ENCODE measurements at regions not wholly inside any gene's neighbourhood (a gene's known extent, or its start where the extent isn't known, plus 50 kb on each side); places are given as distances from the start of the nearest gene placed in this dataset.

DNA sequence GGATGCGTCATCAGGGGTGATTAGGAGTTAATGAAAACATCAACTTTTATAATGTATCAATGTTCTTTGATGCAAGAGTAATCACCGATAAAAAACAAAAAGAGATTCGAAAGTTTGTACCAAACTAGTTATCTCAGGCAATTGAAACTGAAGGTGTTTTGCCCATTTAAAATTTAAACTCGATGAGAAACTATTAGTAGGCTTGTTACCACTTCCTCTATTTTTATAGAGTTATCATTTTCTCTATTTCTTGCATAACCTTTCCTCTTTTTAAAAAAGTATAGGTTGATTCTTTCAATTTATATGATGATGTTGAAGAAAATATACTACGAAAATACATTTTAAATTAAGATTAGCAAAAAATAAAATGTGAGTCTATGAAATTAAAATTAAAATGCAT is 597.3 kb upstream of the POT1 start:
- no peaks in the 10 kb centered on the region for H3K9me3 ChIP-seq (ENCODE audit: control insufficient read depth, low read length, poor library complexity, severe bottlenecking)
- H3K4me1 Mint-ChIP-seq = no peaks in the 10 kb centered on the region
- no peak overlapping the region for H3K27ac Mint-ChIP-seq
- DNase-seq = no peak
- ATAC-seq = no peak
- no peaks in the 10 kb centered on the region for H3K27me3 Mint-ChIP-seq
- no peaks in the 10 kb centered on the region for H3K36me3 Mint-ChIP-seq (ENCODE audit: low read depth)
- H3K4me3 Mint-ChIP-seq = no peak overlapping the region

DNA sequence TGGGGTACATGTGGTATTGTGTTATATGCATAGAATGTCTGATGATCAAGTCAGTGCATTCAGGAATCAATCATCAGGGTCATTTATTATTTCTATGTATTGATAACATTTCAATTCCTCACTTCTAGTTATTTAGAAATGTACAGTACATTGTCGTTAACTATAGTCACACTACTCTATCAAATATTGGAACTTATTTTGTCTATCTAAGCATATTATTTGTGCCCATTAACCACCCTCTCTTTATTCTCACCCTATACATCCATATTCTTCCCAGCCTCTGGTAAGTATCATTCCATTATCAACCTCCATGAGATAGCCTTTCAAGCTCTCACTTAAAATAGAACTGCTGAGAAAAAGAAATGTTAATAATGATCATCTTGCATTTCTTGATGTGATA is 596.5 kb upstream of the POT1 start:
- no peaks in the 10 kb centered on the region for H3K27me3 Mint-ChIP-seq
- no peak overlapping the region for H3K27ac Mint-ChIP-seq
- DNase-seq = no peak
- H3K9me3 ChIP-seq (ENCODE audit: control insufficient read depth, low read length, poor library complexity, severe bottlenecking) = no peaks in the 10 kb centered on the region
- H3K36me3 Mint-ChIP-seq (ENCODE audit: low read depth) = no peaks in the 10 kb centered on the region
- no peak overlapping the region for H3K4me3 Mint-ChIP-seq
- H3K4me1 Mint-ChIP-seq = no peaks in the 10 kb centered on the region
- ATAC-seq = no peak

DNA sequence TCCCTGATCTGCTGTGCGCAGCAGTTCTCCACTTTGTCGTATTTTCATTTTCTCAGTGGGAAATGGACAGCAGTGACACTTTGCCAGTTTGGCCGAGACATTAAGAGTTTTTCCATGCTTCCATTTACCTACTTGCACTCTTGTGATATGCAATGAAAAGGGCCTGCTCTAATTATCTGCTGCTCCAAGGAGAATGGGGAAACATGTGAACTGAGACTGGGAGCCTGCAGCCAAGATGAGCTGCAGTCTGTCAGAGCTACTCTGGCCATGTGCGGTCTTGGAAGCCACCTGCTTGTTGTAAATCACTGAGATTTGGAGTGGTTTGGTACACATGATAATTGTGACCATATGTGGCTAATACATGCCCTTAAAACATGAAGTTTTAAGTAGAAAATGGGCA is 586.6 kb upstream of the POT1 start:
- ATAC-seq (no peak), DNase-seq (no peak)
- H3K9me3 ChIP-seq (ENCODE audit: control insufficient read depth, low read length, poor library complexity, severe bottlenecking) = no peaks in the 10 kb centered on the region
- H3K27ac Mint-ChIP-seq = no peak overlapping the region
- H3K36me3 Mint-ChIP-seq (ENCODE audit: low read depth) = no peaks in the 10 kb centered on the region
- H3K4me1 Mint-ChIP-seq = no peaks in the 10 kb centered on the region
- H3K27me3 Mint-ChIP-seq = no peaks in the 10 kb centered on the region
- H3K4me3 Mint-ChIP-seq = no peak overlapping the region

DNA sequence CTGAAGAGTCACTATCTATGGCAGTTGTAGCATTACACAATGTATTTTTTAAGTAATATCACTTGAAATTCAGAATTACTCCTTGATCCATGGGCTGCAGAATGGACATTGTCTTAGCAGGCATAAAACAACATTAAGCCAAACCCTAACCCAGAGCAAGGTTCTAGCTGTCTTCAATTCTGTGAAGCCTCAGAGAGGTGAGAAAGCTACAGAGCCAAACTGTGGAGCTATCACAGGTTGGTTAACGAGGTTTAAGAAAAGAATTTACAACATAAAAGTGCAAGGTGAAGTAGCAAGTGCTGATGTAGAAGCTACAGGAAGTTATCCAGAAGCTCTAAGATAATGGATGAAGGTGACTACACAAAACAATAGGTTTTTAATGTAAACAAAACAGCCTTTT is 582.7 kb upstream of the POT1 start:
- ATAC-seq (no peak), DNase-seq (no peak)
- no peaks in the 10 kb centered on the region for H3K36me3 Mint-ChIP-seq (ENCODE audit: low read depth)
- H3K27ac Mint-ChIP-seq = no peak overlapping the region
- H3K9me3 ChIP-seq (ENCODE audit: control insufficient read depth, low read length, poor library complexity, severe bottlenecking) = no peaks in the 10 kb centered on the region
- no peak overlapping the region for H3K4me3 Mint-ChIP-seq
- H3K4me1 Mint-ChIP-seq = no peaks in the 10 kb centered on the region
- H3K27me3 Mint-ChIP-seq = no peaks in the 10 kb centered on the region

DNA sequence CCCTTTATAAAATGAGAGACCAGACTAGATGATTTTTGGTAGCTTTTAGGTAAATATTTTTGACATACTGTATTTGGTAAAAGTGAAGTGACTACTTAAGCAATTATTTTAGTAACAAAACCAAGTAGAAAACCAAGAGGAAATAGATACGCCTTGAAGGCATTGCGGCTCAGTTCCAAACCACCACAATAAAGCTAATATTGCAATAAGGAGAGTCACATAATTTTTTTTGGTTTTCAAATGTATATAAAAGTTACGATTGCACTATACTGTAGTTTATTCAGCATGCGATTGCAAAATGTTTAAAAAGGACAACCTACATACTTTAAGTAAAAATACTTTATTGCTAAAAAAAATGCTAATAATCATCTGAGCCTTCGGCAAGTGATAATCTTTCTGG is 581.7 kb upstream of the POT1 start:
- Mint-ChIP-seq H3K36me3 (ENCODE audit: low read depth) (no peaks in the 10 kb centered on the region), H3K27ac (no peak overlapping the region), H3K4me1 (no peaks in the 10 kb centered on the region), H3K27me3 (no peaks in the 10 kb centered on the region), H3K4me3 (no peak overlapping the region)
- H3K9me3 ChIP-seq (ENCODE audit: control insufficient read depth, low read length, poor library complexity, severe bottlenecking) = no peaks in the 10 kb centered on the region
- no peak for DNase-seq
- no peak for ATAC-seq

DNA sequence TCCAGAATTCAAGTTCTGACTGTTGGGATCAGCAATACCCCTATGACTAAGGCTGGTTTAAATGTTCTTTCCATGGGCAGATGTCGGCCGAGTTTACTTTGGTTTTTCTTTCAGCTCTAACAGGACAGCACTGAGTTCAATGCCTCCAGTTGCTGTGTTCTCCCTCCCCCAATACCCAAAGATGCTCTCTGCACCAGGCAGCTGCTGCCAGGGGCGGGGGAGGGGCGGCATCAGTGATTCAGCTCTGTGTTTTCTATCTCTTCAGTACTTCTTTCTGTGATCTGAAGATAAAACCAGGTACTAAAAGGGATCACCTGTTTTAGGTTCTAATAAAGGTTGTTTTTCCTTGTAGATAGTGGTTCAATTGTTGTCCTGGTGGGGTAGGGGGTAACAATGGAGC is 576.7 kb upstream of the POT1 start:
- no peaks in the 10 kb centered on the region for H3K9me3 ChIP-seq (ENCODE audit: control insufficient read depth, low read length, poor library complexity, severe bottlenecking)
- ATAC-seq (no peak), DNase-seq (no peak)
- Mint-ChIP-seq H3K4me1 (no peaks in the 10 kb centered on the region), H3K27ac (no peak overlapping the region), H3K27me3 (no peaks in the 10 kb centered on the region), H3K4me3 (no peak overlapping the region), H3K36me3 (ENCODE audit: low read depth) (no peaks in the 10 kb centered on the region)

DNA sequence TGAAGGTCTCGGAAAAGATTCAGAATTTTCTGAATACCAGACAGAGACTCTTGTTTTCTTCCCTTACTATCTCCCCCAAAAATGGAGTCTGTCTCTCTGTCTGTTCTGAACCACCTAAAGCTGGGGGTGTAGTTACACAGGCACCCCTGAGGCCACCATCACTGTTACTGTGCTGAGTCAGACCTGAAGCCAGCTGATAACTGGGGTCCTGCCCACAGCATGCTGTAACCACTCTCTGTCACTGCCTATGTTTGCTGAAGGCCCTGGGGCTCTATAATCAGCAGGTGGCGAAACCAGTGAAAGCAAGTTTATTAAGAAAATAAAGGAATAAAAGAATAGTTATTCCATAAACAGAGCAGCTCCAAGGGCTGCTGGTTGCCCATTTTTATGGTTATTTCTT is 575.2 kb upstream of the POT1 start:
- Mint-ChIP-seq H3K36me3 (ENCODE audit: low read depth) (no peaks in the 10 kb centered on the region), H3K4me1 (no peaks in the 10 kb centered on the region), H3K4me3 (no peak overlapping the region), H3K27me3 (no peaks in the 10 kb centered on the region), H3K27ac (no peak overlapping the region)
- ATAC-seq (no peak), DNase-seq (no peak)
- no peaks in the 10 kb centered on the region for H3K9me3 ChIP-seq (ENCODE audit: control insufficient read depth, low read length, poor library complexity, severe bottlenecking)

DNA sequence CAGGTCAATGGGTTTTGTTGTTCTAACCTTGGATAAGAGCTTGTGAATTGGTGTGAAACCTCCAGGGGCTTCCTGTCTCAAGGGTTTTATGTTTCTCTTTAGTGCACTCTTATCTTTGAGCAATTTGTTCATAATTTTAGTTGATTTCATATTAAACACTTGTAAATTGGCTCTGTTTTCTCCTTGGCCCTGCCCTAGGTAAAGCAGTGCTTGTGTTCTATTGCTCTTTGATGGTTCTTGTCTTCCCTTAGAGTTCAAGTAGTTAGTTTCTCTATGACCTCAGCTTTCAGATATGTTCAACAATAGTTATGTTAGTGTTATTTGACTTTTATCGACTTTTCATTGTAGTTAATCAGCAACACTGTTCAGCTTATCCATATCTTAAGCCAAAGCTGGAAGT is 566.4 kb upstream of the POT1 start:
- DNase-seq (no peak), ATAC-seq (no peak)
- Mint-ChIP-seq H3K27ac (no peak overlapping the region), H3K36me3 (ENCODE audit: low read depth) (no peaks in the 10 kb centered on the region), H3K4me1 (no peaks in the 10 kb centered on the region), H3K4me3 (no peak overlapping the region), H3K27me3 (no peaks in the 10 kb centered on the region)
- H3K9me3 ChIP-seq (ENCODE audit: control insufficient read depth, low read length, poor library complexity, severe bottlenecking) = no peaks in the 10 kb centered on the region

DNA sequence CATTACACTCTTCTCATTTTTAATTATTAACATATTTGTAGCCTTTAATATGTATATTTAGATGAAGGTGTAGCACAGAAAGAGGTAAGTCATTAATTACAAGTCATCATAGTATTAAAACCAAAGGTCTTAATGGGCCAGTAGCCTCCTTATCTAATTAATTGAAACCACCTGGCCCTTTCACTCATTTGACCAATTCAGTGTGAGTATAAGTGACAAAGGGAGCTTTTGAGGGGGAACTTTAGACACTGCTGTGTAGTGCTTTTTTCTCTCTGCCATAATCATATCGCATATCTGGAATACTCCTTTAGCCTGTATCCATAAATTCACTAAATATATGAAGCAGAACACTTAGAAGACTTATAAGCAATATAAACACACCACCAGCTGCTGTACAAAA is 562.9 kb upstream of the POT1 start:
- H3K4me1 Mint-ChIP-seq = no peaks in the 10 kb centered on the region
- H3K4me3 Mint-ChIP-seq = no peak overlapping the region
- ATAC-seq (no peak), DNase-seq (no peak)
- no peak overlapping the region for H3K27ac Mint-ChIP-seq
- H3K27me3 Mint-ChIP-seq = no peaks in the 10 kb centered on the region
- H3K36me3 Mint-ChIP-seq (ENCODE audit: low read depth) = no peaks in the 10 kb centered on the region
- no peaks in the 10 kb centered on the region for H3K9me3 ChIP-seq (ENCODE audit: control insufficient read depth, low read length, poor library complexity, severe bottlenecking)

DNA sequence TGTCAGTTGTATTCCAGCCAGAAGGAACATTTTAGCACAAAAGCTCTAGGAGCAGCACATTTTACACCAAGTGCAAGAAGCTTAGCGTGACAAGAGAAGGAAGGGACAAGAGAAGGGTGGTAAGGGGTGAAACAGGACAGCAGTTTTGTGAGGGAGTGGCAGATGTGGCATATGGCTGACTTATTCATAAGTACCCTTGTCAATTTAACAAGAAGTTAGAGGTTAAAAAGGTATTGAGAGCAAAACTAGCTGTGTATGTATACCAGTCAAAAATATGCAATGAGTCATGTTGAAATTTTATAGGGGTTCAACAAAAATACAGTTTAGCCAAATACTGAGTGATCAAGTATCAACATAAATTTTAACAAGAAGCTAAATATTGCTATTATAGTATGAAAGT is 561.5 kb upstream of the POT1 start:
- no peaks in the 10 kb centered on the region for H3K27me3 Mint-ChIP-seq
- H3K27ac Mint-ChIP-seq = no peak overlapping the region
- no peaks in the 10 kb centered on the region for H3K4me1 Mint-ChIP-seq
- DNase-seq = no peak
- H3K4me3 Mint-ChIP-seq = no peak overlapping the region
- no peaks in the 10 kb centered on the region for H3K9me3 ChIP-seq (ENCODE audit: control insufficient read depth, low read length, poor library complexity, severe bottlenecking)
- no peak for ATAC-seq
- no peaks in the 10 kb centered on the region for H3K36me3 Mint-ChIP-seq (ENCODE audit: low read depth)

DNA sequence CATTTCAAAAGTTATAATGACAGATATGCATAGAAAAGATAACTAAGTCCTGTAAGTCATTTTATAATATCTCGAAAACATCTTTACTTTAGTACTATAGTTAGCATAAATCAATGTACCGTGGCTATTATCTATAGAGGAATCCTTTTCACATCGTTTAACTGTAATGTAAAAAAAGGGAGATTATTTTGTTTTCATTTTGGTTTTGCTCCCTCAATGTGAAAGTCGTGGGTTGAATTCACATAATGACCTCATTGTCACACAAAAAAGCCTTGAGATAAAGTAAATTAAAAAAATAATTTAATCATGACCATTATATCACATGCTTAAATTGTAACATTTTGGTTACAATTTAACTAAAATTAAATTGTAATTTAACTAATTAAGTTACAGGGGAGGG is 560.5 kb upstream of the POT1 start:
- DNase-seq = no peak
- H3K27me3 Mint-ChIP-seq = no peaks in the 10 kb centered on the region
- no peaks in the 10 kb centered on the region for H3K4me1 Mint-ChIP-seq
- H3K36me3 Mint-ChIP-seq (ENCODE audit: low read depth) = no peaks in the 10 kb centered on the region
- no peak overlapping the region for H3K27ac Mint-ChIP-seq
- no peaks in the 10 kb centered on the region for H3K9me3 ChIP-seq (ENCODE audit: control insufficient read depth, low read length, poor library complexity, severe bottlenecking)
- no peak overlapping the region for H3K4me3 Mint-ChIP-seq
- no peak for ATAC-seq

DNA sequence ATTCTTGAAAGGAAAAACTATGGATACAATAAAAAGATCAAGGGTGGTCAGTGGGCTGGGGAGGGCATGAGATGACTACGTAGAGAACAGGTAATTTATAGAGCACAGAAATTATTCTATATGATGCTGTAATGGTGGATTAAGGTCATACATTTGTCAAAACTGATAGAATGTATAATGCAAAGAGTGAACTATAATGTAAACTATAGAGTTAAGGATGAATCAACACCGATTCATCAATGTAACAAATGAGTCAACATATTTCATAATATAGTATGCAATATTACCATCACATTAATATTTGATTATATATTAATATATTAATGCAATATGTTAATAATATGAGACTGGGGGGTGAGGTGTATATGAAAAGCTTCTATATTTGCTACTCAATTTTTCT is 555.6 kb upstream of the POT1 start:
- no peaks in the 10 kb centered on the region for H3K27me3 Mint-ChIP-seq
- no peaks in the 10 kb centered on the region for H3K4me1 Mint-ChIP-seq
- ATAC-seq (no peak), DNase-seq (no peak)
- no peaks in the 10 kb centered on the region for H3K36me3 Mint-ChIP-seq (ENCODE audit: low read depth)
- no peaks in the 10 kb centered on the region for H3K9me3 ChIP-seq (ENCODE audit: control insufficient read depth, low read length, poor library complexity, severe bottlenecking)
- no peak overlapping the region for H3K27ac Mint-ChIP-seq
- no peak overlapping the region for H3K4me3 Mint-ChIP-seq

DNA sequence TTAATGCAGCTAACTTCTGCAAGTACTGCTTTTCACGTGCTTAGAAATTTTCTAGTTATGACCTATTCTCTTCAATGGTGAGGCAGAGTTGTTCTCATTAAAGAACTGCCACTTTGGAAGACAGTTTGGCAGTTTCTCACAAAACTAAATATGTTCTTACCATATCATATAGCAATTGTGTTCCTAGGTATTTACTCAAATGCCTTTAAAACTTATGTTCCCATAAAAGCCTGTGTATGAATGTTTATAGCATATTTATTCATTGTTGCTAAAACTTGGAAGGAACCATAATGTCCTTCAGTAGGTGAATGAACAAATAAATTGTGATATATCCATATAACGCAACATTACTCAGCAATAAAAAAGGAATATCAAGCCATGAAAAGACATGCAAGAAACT is 555.1 kb upstream of the POT1 start:
- no peak overlapping the region for H3K4me3 Mint-ChIP-seq
- no peaks in the 10 kb centered on the region for H3K27me3 Mint-ChIP-seq
- H3K4me1 Mint-ChIP-seq = no peaks in the 10 kb centered on the region
- ATAC-seq (no peak), DNase-seq (no peak)
- no peak overlapping the region for H3K27ac Mint-ChIP-seq
- no peaks in the 10 kb centered on the region for H3K9me3 ChIP-seq (ENCODE audit: control insufficient read depth, low read length, poor library complexity, severe bottlenecking)
- no peaks in the 10 kb centered on the region for H3K36me3 Mint-ChIP-seq (ENCODE audit: low read depth)

DNA sequence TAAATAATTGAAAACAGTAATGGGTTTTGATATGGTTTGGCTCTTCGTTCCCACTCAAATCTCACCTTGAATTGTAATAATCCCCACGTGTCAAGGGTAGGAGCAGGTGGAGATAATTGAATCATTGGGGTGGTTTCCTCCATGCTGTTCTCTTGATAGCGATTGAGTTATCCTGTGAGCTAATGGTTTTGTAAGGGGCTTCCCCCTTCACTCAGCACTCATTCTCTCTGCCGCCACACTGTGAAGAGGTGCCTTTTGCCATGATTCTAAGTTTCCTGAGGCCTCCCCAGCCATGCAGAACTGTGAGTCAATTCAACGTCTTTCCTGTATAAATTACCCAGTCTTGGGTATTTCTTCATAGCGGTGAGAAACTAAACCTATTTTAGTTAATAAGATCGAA is 551.7 kb upstream of the POT1 start:
- Mint-ChIP-seq H3K27ac (no peak overlapping the region), H3K36me3 (ENCODE audit: low read depth) (no peaks in the 10 kb centered on the region), H3K4me1 (no peaks in the 10 kb centered on the region), H3K4me3 (no peak overlapping the region), H3K27me3 (no peaks in the 10 kb centered on the region)
- DNase-seq (no peak), ATAC-seq (no peak)
- no peaks in the 10 kb centered on the region for H3K9me3 ChIP-seq (ENCODE audit: control insufficient read depth, low read length, poor library complexity, severe bottlenecking)

DNA sequence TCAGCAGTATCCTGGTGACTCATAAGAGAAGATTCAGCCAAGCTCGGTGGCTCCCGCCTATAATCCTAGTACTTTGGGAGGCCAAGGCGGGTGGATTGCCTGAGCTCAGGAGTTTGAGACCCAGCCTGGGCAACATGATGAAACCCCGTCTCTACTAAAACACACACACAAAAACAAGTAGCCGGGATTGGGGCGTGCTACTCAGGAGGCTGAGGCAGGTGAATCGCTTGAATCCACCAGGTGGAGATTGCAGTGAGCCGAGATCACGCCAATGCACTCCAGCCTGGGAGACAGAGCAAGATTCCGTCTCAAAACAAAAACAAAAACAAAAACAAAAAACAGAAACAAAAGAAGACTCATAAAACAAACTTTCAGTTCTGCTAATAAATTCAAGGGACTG is 551.1 kb upstream of the POT1 start:
- no peaks in the 10 kb centered on the region for H3K36me3 Mint-ChIP-seq (ENCODE audit: low read depth)
- H3K9me3 ChIP-seq (ENCODE audit: control insufficient read depth, low read length, poor library complexity, severe bottlenecking) = no peaks in the 10 kb centered on the region
- ATAC-seq = no peak
- H3K27ac Mint-ChIP-seq = no peak overlapping the region
- H3K27me3 Mint-ChIP-seq = no peaks in the 10 kb centered on the region
- H3K4me1 Mint-ChIP-seq = no peaks in the 10 kb centered on the region
- no peak overlapping the region for H3K4me3 Mint-ChIP-seq
- DNase-seq = no peak
